ENCODE measurements at regions not wholly inside any gene's neighbourhood (a gene's known extent, or its start where the extent isn't known, plus 50 kb on each side); places are given as distances from the start of the nearest gene placed in this dataset.

- TF ChIP-seq CTCF (IDR thresholded peaks at IDR 0.05; ENCODE audit: low read depth, low read length, missing control alignments) = no peak
- no peaks in the 10 kb centered on the region for H3K36me3 ChIP-seq (replicated peaks)
- in situ Hi-C loops (cut with HindIII; ENCODE audit: low pct_ligation_motif_present, low sequenced_read_pairs) = no loop called here
Measured at GRCh38 chr5:109929911-109930310, 240.2 kb downstream of the MAN2A1 start.

GRCh38 chr5:109931049-109931780, 241.5 kb downstream of the MAN2A1 start:
- TF ChIP-seq CTCF (IDR thresholded peaks at IDR 0.05; ENCODE audit: low read depth, low read length, missing control alignments) = no peak
- Histone ChIP-seq H3K36me3 (replicated peaks) (no peaks in the 10 kb centered on the region), H3K27me3 (replicated peaks) (no peaks in the 10 kb centered on the region), H3K4me3 (ENCODE audit: low read depth, low read length) (no peak overlapping the region), H3K27ac (no peak overlapping the region)
- in situ Hi-C loops (cut with HindIII; ENCODE audit: low pct_ligation_motif_present, low sequenced_read_pairs) = no loop called here
- no peak for DNase-seq

More at GRCh38 chr5:109929911-109930310, 240.2 kb downstream of the MAN2A1 start:
- Histone ChIP-seq H3K27ac (no peak overlapping the region), H3K4me3 (ENCODE audit: low read depth, low read length) (no peak overlapping the region), H3K27me3 (replicated peaks) (no peaks in the 10 kb centered on the region)
- no peak for DNase-seq

- no peak for DNase-seq
- no peak overlapping the region for H3K4me3 ChIP-seq (ENCODE audit: low read depth, low read length)
- no peak overlapping the region for H3K27ac ChIP-seq
- H3K36me3 ChIP-seq (replicated peaks) = no peaks in the 10 kb centered on the region
- in situ Hi-C loops (cut with HindIII; ENCODE audit: low pct_ligation_motif_present, low sequenced_read_pairs) = no loop called here
- TF ChIP-seq CTCF (IDR thresholded peaks at IDR 0.05; ENCODE audit: low read depth, low read length, missing control alignments) = no peak
- H3K27me3 ChIP-seq (replicated peaks) = no peaks in the 10 kb centered on the region
Measured at GRCh38 chr5:109935833-109936490, 246.2 kb downstream of the MAN2A1 start.

GRCh38 chr5:109936996-109937395, 247.3 kb downstream of the MAN2A1 start:
- H3K27ac ChIP-seq = no peak overlapping the region
- in situ Hi-C loops (cut with HindIII; ENCODE audit: low pct_ligation_motif_present, low sequenced_read_pairs) = no loop called here
- TF ChIP-seq CTCF (IDR thresholded peaks at IDR 0.05; ENCODE audit: low read depth, low read length, missing control alignments) = no peak

GRCh38 chr5:109937951-109938350, 248.2 kb downstream of the MAN2A1 start:
- in situ Hi-C loops (cut with HindIII; ENCODE audit: low pct_ligation_motif_present, low sequenced_read_pairs) = no loop called here
- no peak for DNase-seq
- no peak overlapping the region for H3K4me3 ChIP-seq (ENCODE audit: low read depth, low read length)
- H3K27me3 ChIP-seq (replicated peaks) = no peaks in the 10 kb centered on the region
- H3K36me3 ChIP-seq (replicated peaks) = no peaks in the 10 kb centered on the region
- TF ChIP-seq CTCF (IDR thresholded peaks at IDR 0.05; ENCODE audit: low read depth, low read length, missing control alignments) = no peak
- no peak overlapping the region for H3K27ac ChIP-seq

More at GRCh38 chr5:109936996-109937395, 247.3 kb downstream of the MAN2A1 start:
- no peaks in the 10 kb centered on the region for H3K27me3 ChIP-seq (replicated peaks)
- no peak overlapping the region for H3K4me3 ChIP-seq (ENCODE audit: low read depth, low read length)
- H3K36me3 ChIP-seq (replicated peaks) = no peaks in the 10 kb centered on the region
- no peak for DNase-seq

Data from brain microvascular endothelial cell (primary cell).